ENCODE measurements at regions not wholly inside any gene's neighbourhood (a gene's known extent, or its start where the extent isn't known, plus 50 kb on each side); places are given as distances from the start of the nearest gene placed in this dataset.

DNA sequence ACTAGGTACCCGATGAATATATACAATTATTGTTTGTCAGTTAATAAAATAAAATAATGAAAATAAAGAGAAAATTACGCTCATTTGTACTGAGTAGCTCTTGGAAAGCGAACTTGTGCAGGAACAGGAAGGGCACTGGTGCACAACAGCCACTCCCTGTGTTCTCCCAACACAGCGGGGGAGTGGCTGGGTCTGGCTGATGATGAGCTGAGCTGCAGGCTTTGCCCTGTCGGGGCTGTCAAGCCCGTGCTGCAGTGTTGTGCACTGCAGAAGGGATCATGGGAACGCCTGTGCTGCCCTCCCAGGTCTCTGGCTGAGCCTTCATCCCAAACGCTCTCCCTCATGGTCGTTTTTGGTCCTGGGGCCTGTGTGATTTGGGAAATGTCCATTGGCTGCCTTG lies 131.7 kb upstream of the MAP3K4 start:
- no peaks in the 10 kb centered on the region for H3K4me1 ChIP-seq
- H3K9me3 ChIP-seq, result no peaks in the 10 kb centered on the region
- ATAC-seq, result no peak
- H3K4me3 ChIP-seq, result no peak overlapping the region
- no peak overlapping the region for H3K27ac ChIP-seq
- 70 to 81% methylated on average over 8 to 9 of the region's 9 CpGs for WGBS, 2 donors (ENCODE audit: low coverage in 1 of 2)
- no peaks in the 10 kb centered on the region for H3K36me3 ChIP-seq
- no peaks in the 10 kb centered on the region for H3K27me3 ChIP-seq
- TF ChIP-seq POLR2A (IDR thresholded peaks at IDR 0.05) (no peak), EP300 (IDR thresholded peaks at IDR 0.05) (no peak), POLR2AphosphoS5 (IDR thresholded peaks at IDR 0.05) (no peak)
- TF ChIP-seq, protein P1, sequence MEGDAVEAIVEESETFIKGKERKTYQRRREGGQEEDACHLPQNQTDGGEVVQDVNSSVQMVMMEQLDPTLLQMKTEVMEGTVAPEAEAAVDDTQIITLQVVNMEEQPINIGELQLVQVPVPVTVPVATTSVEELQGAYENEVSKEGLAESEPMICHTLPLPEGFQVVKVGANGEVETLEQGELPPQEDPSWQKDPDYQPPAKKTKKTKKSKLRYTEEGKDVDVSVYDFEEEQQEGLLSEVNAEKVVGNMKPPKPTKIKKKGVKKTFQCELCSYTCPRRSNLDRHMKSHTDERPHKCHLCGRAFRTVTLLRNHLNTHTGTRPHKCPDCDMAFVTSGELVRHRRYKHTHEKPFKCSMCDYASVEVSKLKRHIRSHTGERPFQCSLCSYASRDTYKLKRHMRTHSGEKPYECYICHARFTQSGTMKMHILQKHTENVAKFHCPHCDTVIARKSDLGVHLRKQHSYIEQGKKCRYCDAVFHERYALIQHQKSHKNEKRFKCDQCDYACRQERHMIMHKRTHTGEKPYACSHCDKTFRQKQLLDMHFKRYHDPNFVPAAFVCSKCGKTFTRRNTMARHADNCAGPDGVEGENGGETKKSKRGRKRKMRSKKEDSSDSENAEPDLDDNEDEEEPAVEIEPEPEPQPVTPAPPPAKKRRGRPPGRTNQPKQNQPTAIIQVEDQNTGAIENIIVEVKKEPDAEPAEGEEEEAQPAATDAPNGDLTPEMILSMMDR (IDR thresholded peaks at IDR 0.05), result no peak

DNA sequence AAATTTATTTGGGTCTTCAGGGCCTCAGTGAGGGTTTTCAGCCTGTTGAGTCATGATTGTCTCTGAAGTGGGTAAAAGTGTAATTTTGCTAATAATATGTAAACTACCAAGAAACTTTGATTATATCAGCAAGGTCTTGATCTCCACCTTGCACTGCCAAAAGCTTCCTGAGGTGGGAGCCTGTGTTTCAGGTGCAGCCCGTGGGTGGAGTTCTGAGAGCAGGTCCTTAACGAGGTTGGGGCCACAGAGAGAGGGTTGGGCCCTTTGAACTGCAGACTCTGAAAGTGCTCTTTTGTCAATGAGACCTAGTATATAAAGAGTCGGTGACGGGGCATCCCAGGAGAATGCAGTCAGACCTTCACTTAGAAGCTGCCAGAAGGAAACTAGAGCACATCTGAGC lies 129.7 kb upstream of the MAP3K4 start:
- Histone ChIP-seq H3K27ac (no peak overlapping the region), H3K4me3 (no peak overlapping the region), H3K27me3 (no peaks in the 10 kb centered on the region), H3K4me1 (no peaks in the 10 kb centered on the region), H3K36me3 (no peaks in the 10 kb centered on the region), H3K9me3 (peaks cover 0 to 2% (median 0%) of the 10 kb centered on the region in 3 donors)
- no peak for ATAC-seq
- no peak for TF ChIP-seq POLR2A (IDR thresholded peaks at IDR 0.05)
- TF ChIP-seq POLR2AphosphoS5 (IDR thresholded peaks at IDR 0.05), result no peak
- TF ChIP-seq, protein P1 (IDR thresholded peaks at IDR 0.05), result no peak
- no peak for TF ChIP-seq EP300 (IDR thresholded peaks at IDR 0.05)
- 43% methylated on average over 1 of the region's 4 CpGs; no CpG with 5 or more reads in 1 of the 2 donors for WGBS, 2 donors (ENCODE audit: low coverage in 1 of 2)

DNA sequence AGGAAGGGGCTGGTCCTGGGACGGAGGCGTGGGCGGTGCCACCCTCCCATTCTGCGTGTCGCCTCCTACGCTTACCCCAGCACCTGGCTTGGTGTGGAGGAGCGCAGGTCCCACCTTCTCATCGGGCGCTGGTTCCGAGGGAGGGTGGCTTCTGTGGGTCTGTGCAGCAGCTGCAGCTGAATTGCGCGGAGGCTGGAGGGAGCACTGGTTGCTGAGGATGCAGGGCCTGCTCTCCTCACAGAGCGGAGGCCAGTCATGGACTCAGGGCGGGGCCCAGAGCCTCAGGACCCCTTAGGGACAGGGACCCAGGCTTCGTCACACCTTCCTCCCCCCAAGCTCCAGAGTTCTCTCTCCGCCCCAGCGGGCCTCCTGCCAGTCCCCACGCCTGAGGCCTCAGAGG lies 127.8 kb upstream of the MAP3K4 start:
- Histone ChIP-seq H3K4me1 (no peaks in the 10 kb centered on the region), H3K4me3 (no peak overlapping the region), H3K27ac (no peak overlapping the region), H3K27me3 (no peaks in the 10 kb centered on the region), H3K9me3 (peaks cover 0 to 4% (median 0%) of the 10 kb centered on the region in 3 donors), H3K36me3 (no peaks in the 10 kb centered on the region)
- WGBS, 2 donors (ENCODE audit: low coverage in 1 of 2), result 94 to 100% methylated on average over 3 to 5 of the region's 18 CpGs
- TF ChIP-seq, protein P1 (IDR thresholded peaks at IDR 0.05), result no peak
- TF ChIP-seq POLR2A (IDR thresholded peaks at IDR 0.05), result no peak
- no peak for TF ChIP-seq EP300 (IDR thresholded peaks at IDR 0.05)
- TF ChIP-seq POLR2AphosphoS5 (IDR thresholded peaks at IDR 0.05), result no peak
- no peak for ATAC-seq

DNA sequence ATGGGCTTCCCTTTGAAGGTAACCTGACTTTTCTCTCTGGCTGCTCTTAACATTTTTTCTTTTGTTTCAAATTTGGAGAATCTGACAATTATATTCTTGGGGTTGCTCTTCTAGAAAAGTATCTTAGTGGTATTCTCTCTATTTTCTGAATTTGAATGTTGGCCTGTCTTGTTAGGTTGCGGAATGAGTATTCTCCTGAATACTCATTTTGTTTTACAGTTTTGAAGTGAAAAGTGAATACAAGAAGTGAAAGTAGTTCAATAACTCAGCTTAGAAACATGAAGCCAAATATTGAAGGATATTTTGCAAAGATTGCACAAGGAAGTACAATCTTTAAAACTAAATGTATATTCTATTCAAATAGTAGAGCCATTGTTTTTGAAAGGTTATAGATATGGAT lies 120.2 kb upstream of the MAP3K4 start:
- no peak overlapping the region for H3K4me3 ChIP-seq
- no peak overlapping the region for H3K27ac ChIP-seq
- 92 to 100% methylated on average over 1 of the region's 1 CpG for WGBS, 2 donors (ENCODE audit: low coverage in 1 of 2)
- peaks cover 0 to 4% (median 0%) of the 10 kb centered on the region in 3 donors for H3K9me3 ChIP-seq
- H3K4me1 ChIP-seq, result no peaks in the 10 kb centered on the region
- no peak for ATAC-seq
- no peak for TF ChIP-seq POLR2AphosphoS5 (IDR thresholded peaks at IDR 0.05)
- no peaks in the 10 kb centered on the region for H3K36me3 ChIP-seq
- H3K27me3 ChIP-seq, result no peaks in the 10 kb centered on the region

DNA sequence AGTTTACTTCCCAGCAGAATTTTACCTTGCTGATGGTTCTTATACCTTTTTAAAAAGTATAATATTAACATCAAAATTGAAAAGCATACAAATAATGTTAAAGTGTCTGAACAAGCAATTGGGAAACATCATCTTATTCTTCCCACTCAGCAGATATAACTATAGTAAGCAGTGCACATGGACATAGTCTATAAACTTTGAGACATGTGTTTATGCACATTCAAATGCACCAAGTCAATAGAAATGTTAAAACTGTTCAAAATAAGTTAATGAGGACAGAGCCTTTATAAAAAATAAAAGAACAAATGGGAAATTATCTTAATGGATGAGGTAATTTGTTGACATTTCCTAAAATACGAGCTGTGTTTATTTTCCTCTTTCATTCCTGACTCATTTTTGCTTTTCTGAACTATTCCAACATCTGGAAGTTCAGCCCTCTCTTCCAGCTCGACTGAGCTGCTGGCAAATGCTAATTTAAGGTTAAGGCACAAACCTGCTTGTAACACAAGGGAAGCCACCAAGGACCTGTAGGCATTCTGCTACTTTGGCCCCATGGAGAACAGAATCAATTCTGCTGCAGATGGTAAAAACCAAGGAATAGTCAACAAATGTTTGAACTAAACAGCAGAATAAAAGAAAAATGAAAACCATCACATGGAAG lies 110.3 kb upstream of the MAP3K4 start:
- Histone ChIP-seq H3K9me3 (no peaks in the 10 kb centered on the region), H3K27me3 (peaks cover 11% of the 10 kb centered on the region), H3K27ac (no peak overlapping the region), H3K4me3 (no peak overlapping the region), H3K4me1 (no peaks in the 10 kb centered on the region), H3K36me3 (no peaks in the 10 kb centered on the region)
- TF ChIP-seq, protein P1 (IDR thresholded peaks at IDR 0.05), result no peak
- no peak for TF ChIP-seq POLR2A (IDR thresholded peaks at IDR 0.05)
- TF ChIP-seq EP300 (IDR thresholded peaks at IDR 0.05), result no peak
- no peak for TF ChIP-seq POLR2AphosphoS5 (IDR thresholded peaks at IDR 0.05)
- no peak for ATAC-seq
- WGBS, 2 donors (ENCODE audit: low coverage in 1 of 2), result 0 to 13% methylated on average over 2 of the region's 2 CpGs
